K562 (cell line): ENCODE measurements at regions not wholly inside any gene's neighbourhood (a gene's known extent, or its start where the extent isn't known, plus 50 kb on each side); places are given as distances from the start of the nearest gene placed in this dataset.
A peak's percentile ranks its signal among the peaks of the same experiment; 100 is the strongest.

Experiments used
- ATAC-seq: fragments of 200-7000 bp; cut with Tn5 transposase; 3 replicates; pipeline ENCODE4 v1.9.1; 2020; ENCODE audit warnings: moderate library complexity
- BruUV-seq: library from RNA; stranded (reverse); fragments of 400-500 nt; replicated peaks from 2 replicates; lab custom pipeline; 2021; lab: Mats Ljungman, UMichigan
- CTCF ChIA-PET: fragments of 300-600 bp; formaldehyde crosslinking; extraction: SDS; loops from one replicate; lab custom pipeline; 2021; ENCODE audit warnings: low intra/inter-chr PET ratio; lab: Yijun Ruan, JAX
- POLR2A ChIA-PET: fragments of 300-600, 350-650 bp; sonication (Branson Sonifier 250); formaldehyde crosslinking; extraction: SDS; loops from one replicate; lab custom pipeline; 2021; ENCODE audit warnings: antibody characterized with exemption, inconsistent platforms; lab: Yijun Ruan, JAX
- DNase-seq, 4 experiments: peaks; one replicate each; pipeline versions ENCODE4 v3.0.0 to v3.0.0-alpha.2; 2011 to 2018; ENCODE audit warnings: low spot score in 3 of 4, mixed read lengths in 3 of 4; ENCODE audit errors: extremely low read depth in 1 of 4
- FAIRE-seq: peaks from 2 replicates; lab custom pipeline; 2011; peaks lifted over from hg19 to GRCh38; lab: Jason Lieb, UNC
- H2AFZ ChIP-seq: 2 replicates; pipeline ENCODE4 v1.6.0; 2011; ENCODE audit warnings: low read depth, low read length, control low read depth, inconsistent platforms
- H3K27ac ChIP-seq: fragments of 200-600 bp; 3 replicates; pipeline ENCODE4 v1.8.0; 2011; ENCODE audit warnings: low read depth, mild to moderate bottlenecking, control low read depth, inconsistent platforms, low read length, moderate library complexity, mixed read lengths; ENCODE audit errors: extremely low read depth
- H3K27me3 ChIP-seq, 2 experiments: fragments of 300-600 bp in 1 of 2; 2 replicates in 1 of 2; 3 replicates in 1 of 2; pipeline versions ENCODE4 v1.6.0 to v1.8.0; 2011; ENCODE audit warnings: inconsistent platforms in 2 of 2, low read length in 2 of 2, mild to moderate bottlenecking in 1 of 2, mixed read lengths in 1 of 2, moderate library complexity in 1 of 2; ENCODE audit not compliant: control insufficient read depth in 2 of 2, insufficient read depth in 2 of 2
- H3K36me3 ChIP-seq: fragments of 300-600 bp; 3 replicates; pipeline ENCODE4 v1.8.0; 2011; ENCODE audit warnings: mild to moderate bottlenecking, low read length, inconsistent platforms; ENCODE audit not compliant: control insufficient read depth, insufficient read depth
- H3K4me1 ChIP-seq, 2 experiments: fragments of 200-600 bp in 1 of 2; replicated peaks in 1 of 2; 2 replicates in 1 of 2; 3 replicates in 1 of 2; pipeline versions ENCODE4 v1.5.1 to v1.8.0; 2011; ENCODE audit warnings: inconsistent platforms in 2 of 2, low read length in 2 of 2, mild to moderate bottlenecking in 1 of 2, mixed read lengths in 1 of 2, moderate library complexity in 1 of 2; ENCODE audit not compliant: control insufficient read depth in 2 of 2, insufficient read depth in 2 of 2
- H3K4me2 ChIP-seq: 2 replicates; pipeline ENCODE4 v1.6.1; 2011; ENCODE audit warnings: low read length, control low read depth, inconsistent platforms, mixed read lengths; ENCODE audit not compliant: insufficient read depth
- H3K4me3 ChIP-seq: fragments of 200-600 bp; sonication (generic), shearing (Covaris generic); 2 replicates; pipeline ENCODE4 v1.5.1; 2016; ENCODE audit warnings: control low read depth, inconsistent platforms
- H3K79me2 ChIP-seq: fragments of 200-600 bp; 3 replicates; pipeline ENCODE4 v1.8.0; 2011; ENCODE audit warnings: low read length, inconsistent platforms; ENCODE audit not compliant: control insufficient read depth, insufficient read depth
- H3K9ac ChIP-seq, 2 experiments: 2 replicates each; pipeline versions ENCODE4 v1.6.0 to v1.6.1; 2011; ENCODE audit warnings: low read depth in 2 of 2, low read length in 2 of 2, control low read depth in 1 of 2, inconsistent platforms in 1 of 2, mild to moderate bottlenecking in 1 of 2, mixed read lengths in 1 of 2; ENCODE audit not compliant: insufficient read depth in 1 of 2
- H3K9me1 ChIP-seq: one replicate; pipeline ENCODE4 v1.6.0; 2011; ENCODE audit warnings: inconsistent platforms, mild to moderate bottlenecking, low read length, moderate library complexity; ENCODE audit not compliant: control insufficient read depth, insufficient read depth
- H3K9me3 ChIP-seq: replicated peaks from 2 replicates; pipeline ENCODE4 v1.5.1; 2011; ENCODE audit warnings: low read depth, low read length, inconsistent platforms; ENCODE audit not compliant: control insufficient read depth, insufficient read depth
- H4K20me1 ChIP-seq: replicated peaks from 2 replicates; pipeline ENCODE4 v1.6.1; 2011; ENCODE audit warnings: low read length, inconsistent platforms, mixed read lengths; ENCODE audit not compliant: control insufficient read depth, insufficient read depth
- ZFX ChIP-seq: sonication (generic); formaldehyde crosslinking; IDR thresholded peaks from 2 replicates; pipeline ENCODE4 v1.8.0; 2022; ENCODE audit warnings: mild to moderate bottlenecking, missing genetic modification reagents, moderate library complexity
- WGBS: fragments of 100-300 bp; shearing (Covaris generic); methylation state at CpG from one replicate; pipeline ENCODE4 v1.1.6; 2016; ENCODE audit warnings: low coverage, mixed read lengths; ENCODE audit not compliant: insufficient coverage; ENCODE audit errors: missing lambda C conversion rate; 5-methylcytosine and 5-hydroxymethylcytosine counted together
- in situ Hi-C: fragments of 300-500 bp; cut with MboI; formaldehyde crosslinking; loops from 4 replicates; pipeline ENCODE4 v1.15.0; 2018; ENCODE audit warnings: inconsistent platforms, mixed read lengths
- intact Hi-C: fragments of 100-400 bp; cut with micrococcal nuclease; formaldehyde crosslinking; loops from 2 replicates; pipeline ENCODE4 v1.14.2; 2022
- TF ChIP-seq, protein P1 (sequence below), 3 experiments: IDR thresholded peaks in 2 of 3; conservative IDR thresholded peaks in 1 of 3; 2 replicates each; pipeline ENCODE4 v1.5.1; 2011 to 2012; ENCODE audit warnings: low read length in 3 of 3, mild to moderate bottlenecking in 3 of 3, control low read depth in 2 of 3, improper control_type of control experiment in 1 of 3, inconsistent platforms in 1 of 3, low read depth in 1 of 3, mixed read lengths in 1 of 3, moderate library complexity in 1 of 3; ENCODE audit not compliant: insufficient read depth in 2 of 3

- WGBS, result 8% methylated on average over 9 of the region's 9 CpGs
- FAIRE-seq, result no peak
- BruUV-seq, result no TSS peak
- in situ Hi-C loops (no loop called here), intact Hi-C loops (no loop called here)
- Histone ChIP-seq H3K27me3 (peaks cover 11 to 51% of the 10 kb centered on the region in 2 experiments), H3K4me1 (no peaks in the 10 kb centered on the region), H3K9me1 (no peaks in the 10 kb centered on the region), H3K9me3 (no peaks in the 10 kb centered on the region), H3K36me3 (no peaks in the 10 kb centered on the region), H3K4me2 (no peak overlapping the region), H3K4me3 (no peak overlapping the region), H3K9ac (no peak overlapping the region), H4K20me1 (no peaks in the 10 kb centered on the region; the same call in 1 of the 2 replicates), H3K79me2 (no peaks in the 10 kb centered on the region), H2AFZ (no peak overlapping the region), H3K27ac (no peak overlapping the region)
- CTCF ChIA-PET, result no interaction called here
- DNase-seq, result no peak
- no peak for TF ChIP-seq ZFX (CRISPR knock-in tag)
- TF ChIP-seq, protein P1, sequence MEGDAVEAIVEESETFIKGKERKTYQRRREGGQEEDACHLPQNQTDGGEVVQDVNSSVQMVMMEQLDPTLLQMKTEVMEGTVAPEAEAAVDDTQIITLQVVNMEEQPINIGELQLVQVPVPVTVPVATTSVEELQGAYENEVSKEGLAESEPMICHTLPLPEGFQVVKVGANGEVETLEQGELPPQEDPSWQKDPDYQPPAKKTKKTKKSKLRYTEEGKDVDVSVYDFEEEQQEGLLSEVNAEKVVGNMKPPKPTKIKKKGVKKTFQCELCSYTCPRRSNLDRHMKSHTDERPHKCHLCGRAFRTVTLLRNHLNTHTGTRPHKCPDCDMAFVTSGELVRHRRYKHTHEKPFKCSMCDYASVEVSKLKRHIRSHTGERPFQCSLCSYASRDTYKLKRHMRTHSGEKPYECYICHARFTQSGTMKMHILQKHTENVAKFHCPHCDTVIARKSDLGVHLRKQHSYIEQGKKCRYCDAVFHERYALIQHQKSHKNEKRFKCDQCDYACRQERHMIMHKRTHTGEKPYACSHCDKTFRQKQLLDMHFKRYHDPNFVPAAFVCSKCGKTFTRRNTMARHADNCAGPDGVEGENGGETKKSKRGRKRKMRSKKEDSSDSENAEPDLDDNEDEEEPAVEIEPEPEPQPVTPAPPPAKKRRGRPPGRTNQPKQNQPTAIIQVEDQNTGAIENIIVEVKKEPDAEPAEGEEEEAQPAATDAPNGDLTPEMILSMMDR (IDR thresholded peaks at IDR 0.05 in 2 of 3, conservative IDR thresholded peaks at IDR 0.05 in 1 of 3; ENCODE audit: insufficient read depth in 2 of 3, low read depth in 1 of 3, low read length in 3 of 3), result peak in 2 of 3 experiments; percentile 8 to 13; a peak in 2 of 6 replicates
- ATAC-seq, result no peak
- POLR2A ChIA-PET, result no interaction called here
Observed at GRCh38 chr15:31461911-31462480, 135.4 kb downstream of the KLF13 start.
